GM19372 (cell line): ENCODE measurements at regions not wholly inside any gene's neighbourhood (a gene's known extent, or its start where the extent isn't known, plus 50 kb on each side); places are given as distances from the start of the nearest gene placed in this dataset.

ENCODE experiments used
- ATAC-seq: cut with Tn5 transposase; IDR thresholded peaks from one replicate; pipeline ENCODE4 v1.9.1; 2021; ENCODE audit warnings: mild to moderate bottlenecking, low read depth, moderate library complexity; ENCODE audit not compliant: unreplicated experiment

DNA sequence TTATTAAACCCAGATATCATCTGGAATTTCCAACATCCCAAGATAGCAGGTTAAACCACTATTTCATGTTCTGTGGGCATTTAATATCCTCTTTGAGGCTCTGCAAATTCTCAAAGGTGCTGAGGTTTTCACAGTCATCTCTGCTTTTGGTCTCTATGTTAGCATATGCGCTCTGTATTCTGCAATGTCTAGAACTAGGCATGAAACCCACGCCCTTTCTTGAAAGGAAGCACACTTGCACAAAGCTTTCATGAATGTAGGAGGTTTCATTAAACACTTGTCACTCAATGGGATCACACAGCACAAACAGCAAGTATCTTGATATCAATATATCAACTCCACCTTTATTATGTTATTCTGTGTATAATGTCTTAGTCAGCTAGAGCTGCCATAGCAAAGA, 172.0 kb upstream of the USP24 start:
- no peak for ATAC-seq

DNA sequence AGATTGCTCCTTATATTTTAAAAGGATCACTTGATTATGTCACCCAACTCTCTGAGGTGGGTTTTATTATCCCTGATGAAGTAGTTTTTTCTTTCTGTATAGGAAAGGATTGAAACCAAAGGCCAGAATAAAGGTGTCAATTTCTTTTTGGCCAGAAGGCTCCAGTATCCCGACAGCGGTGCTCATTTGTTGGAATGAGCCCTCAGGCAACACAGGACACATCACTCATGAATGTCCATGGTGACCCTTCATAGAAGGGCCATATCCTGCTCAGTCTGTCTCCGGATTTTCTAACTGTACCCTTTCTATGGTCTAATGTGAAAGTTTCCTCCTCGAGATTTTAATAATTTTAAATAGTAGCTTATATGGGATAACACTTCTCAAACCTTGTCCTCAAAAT, 171.3 kb upstream of the USP24 start:
- no peak for ATAC-seq

DNA sequence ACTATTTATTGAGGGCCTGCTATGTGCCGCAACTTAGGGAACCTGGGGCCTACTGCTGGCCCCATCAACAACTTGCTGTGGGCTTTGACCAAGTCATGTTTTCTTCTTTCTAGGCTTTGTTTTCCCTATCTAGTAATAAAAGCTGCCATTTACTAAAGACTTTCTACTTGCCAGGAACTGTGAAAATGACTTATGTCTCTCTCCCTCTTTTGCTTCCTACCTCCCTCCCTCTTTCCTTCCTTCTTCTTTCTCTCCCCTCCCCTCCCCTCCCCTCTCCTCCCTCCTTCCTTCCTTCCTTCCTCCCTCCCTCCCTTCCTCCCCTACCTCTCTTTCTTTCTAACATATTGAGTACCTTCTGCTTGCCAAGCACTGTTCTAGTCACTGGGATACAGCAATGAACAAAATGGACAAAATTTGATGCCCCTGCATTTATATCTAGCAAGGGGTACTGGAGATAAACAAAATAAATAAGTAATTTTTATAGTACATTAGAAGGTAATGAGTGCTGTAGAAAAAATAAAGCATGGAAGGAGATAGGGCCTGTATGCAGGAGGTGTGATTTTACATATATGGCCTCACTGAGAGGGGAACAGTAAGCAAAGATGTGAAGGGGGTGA, 170.3 kb upstream of the USP24 start:
- no peak for ATAC-seq

DNA sequence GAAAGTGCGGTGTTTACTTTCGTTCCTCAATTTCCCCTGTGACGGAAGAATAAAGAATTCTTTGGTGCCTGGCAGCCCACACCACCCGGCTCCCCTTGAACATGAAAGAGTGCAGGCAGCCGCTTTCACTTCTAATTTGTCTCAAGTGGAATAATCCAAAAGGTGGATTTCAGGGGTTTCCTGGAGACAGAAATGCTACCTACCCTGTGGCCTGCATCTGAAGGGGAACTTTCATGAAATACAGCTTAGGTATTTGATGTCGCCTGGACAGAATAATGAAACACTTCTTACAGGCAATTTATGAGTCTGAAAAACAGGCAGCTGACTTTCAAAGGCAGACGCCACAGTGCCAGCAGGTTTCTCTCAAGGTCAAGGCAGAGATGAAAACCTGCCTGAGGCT, 169.5 kb upstream of the USP24 start:
- no peak for ATAC-seq

DNA sequence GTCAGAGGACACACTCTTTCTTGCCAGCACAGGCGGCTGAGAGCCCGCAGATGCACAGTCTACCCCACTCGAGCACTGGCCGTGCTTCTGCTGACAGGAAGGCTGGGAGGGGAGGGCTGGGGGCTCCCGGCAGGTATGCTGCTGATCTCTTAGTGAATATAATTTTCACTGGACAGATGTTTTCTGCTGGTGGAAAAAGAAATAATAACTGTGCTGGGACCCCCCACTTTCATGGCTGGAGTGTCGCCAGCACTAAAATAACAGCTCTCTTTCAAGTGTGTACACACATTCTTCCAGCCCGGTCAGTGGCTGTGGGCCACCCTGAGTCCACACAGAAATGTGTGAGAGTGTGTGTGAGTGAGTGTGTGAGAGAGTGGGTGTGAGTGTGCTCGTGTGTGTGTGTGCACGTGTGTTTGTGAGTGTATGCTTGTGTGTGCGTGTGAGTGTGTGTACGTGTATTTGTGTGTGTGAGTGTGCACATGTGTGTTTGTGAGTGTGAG, 167.7 kb upstream of the USP24 start:
- no peak for ATAC-seq

DNA sequence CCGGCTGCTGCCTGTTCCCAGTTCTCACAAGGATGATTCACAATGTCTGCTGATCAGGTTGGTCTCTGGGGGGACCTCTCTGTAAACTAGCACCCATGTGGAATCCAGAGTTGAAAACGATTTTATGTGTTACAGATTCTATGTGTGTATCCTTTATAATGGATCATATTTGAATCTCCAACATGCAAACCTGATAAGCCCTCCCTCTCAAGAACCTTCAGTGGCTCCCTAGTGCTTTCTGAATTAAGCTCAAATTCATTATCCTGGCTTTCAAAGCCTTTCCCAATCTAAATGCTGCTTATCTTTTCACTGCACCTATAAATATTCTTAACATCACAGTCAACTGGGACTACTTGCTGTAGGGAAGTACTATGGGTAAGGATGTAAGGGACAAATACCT, 166.8 kb upstream of the USP24 start:
- ATAC-seq: no peak

DNA sequence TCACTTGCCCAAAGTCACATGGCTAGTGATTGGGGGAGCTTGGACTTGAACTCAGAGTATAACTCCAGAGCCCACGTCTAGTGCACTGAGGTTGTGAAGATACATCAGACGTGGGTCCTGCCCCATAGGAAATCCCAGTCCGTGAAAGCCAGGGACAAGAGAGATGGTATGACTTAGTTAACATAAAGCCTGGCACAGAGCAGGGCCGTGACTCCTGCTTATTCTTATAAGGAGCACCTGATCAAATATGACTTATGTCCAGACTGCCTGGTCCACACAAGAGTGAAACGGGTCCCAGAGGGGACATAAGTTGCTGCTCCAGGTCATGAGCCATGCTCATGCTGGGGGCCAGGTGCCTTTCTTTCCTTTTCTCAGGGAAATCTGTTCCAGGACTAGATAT, 166.3 kb upstream of the USP24 start:
- no peak for ATAC-seq

DNA sequence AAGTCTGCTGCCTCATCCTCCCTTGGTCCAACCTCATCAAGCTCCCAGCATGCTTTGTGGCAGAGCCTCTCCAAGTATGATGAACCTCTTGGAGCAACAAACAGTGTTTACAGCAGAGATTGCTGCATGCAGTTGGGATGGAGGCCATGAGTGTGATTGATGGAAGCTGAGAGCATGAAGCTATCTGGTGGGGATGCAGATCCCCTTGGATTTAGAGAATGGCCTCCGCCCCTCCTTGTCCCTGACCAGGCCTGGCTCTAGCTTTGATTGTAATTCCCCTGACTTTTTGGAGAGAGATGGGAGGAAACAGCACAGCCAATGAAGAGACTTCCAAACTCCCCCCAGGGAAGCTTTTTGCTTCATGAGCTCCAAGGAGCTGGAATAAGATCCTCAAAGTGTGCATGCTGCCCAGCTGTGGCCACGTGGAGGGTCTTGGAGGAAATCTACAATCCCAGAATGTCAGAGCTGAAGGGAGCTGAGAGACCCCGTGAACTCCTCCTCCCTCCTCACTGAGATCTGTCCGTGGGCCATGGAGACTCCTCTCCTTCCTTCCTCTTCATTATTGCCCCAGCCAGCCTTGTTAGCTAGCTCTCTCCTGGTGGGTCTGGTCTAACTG, 165.3 kb upstream of the USP24 start:
- ATAC-seq: no peak

DNA sequence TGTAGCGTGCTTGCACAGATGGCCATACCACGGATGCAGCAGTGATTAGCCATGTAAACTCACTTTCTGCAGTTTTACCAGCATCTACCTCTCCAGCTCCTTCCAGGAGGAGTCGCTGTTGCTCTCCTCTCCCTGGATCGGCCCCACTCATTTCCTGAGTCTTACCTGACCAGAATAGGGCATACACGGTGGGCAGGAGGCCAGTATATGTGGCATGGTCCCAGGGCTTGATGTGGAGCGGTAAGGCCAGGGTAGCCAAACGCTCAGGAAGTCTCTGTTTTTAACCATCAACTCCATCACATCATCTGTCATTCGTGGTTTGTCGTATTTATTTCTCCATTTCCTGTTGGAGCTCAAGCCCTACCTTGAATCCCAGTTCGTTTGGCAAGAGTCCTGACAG, 163.4 kb upstream of the USP24 start:
- ATAC-seq: no peak

DNA sequence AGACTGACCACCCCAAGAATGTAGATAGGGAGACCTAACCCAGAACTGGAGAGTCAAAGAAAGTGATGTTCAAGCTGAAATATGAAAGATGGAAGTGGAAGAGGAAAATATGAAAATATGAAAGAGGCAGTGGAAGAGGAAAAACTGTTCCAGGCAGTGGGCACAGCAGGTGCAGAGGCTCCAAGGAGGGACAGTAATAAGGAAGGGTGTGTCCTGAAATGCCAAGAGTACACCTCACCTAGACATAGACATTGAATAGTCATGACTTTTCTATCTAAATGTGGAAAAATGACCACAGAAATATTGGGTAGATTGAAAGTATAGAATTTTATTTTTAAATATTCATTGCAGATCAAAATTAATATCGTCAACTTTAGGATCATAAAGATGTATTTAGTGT, 161.7 kb upstream of the USP24 start:
- ATAC-seq: no peak

DNA sequence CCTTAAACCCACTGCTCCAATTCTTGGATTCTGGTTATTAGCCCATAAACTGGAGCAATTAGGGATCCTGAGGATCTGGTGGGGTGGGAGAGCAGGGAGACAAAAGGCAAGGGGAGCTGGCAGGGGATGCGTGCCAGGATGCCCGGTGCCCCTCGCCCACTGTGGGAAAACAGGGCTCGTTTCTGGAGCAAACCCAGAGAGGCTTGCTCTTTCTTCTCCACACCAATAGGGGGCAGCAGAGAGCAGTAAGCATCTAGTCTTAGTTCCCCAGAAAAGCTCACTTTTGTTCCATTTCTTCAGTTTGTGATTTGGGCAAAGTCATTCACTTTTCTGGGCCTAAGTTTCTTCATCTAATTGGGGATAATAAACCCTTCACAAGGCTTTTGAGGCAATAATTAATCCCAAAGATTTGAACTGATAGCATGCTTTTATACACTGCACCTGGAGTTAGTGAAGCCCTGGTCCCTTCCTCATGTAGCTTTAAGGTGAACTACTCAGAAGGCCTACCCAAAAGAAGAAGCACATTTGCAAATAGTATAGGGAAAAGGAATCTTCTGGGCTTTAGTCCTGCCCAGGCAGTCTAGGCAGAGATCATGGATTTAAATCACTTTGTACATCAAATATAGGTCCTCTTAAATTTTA, 160.6 kb upstream of the USP24 start:
- ATAC-seq: peak; percentile 57

DNA sequence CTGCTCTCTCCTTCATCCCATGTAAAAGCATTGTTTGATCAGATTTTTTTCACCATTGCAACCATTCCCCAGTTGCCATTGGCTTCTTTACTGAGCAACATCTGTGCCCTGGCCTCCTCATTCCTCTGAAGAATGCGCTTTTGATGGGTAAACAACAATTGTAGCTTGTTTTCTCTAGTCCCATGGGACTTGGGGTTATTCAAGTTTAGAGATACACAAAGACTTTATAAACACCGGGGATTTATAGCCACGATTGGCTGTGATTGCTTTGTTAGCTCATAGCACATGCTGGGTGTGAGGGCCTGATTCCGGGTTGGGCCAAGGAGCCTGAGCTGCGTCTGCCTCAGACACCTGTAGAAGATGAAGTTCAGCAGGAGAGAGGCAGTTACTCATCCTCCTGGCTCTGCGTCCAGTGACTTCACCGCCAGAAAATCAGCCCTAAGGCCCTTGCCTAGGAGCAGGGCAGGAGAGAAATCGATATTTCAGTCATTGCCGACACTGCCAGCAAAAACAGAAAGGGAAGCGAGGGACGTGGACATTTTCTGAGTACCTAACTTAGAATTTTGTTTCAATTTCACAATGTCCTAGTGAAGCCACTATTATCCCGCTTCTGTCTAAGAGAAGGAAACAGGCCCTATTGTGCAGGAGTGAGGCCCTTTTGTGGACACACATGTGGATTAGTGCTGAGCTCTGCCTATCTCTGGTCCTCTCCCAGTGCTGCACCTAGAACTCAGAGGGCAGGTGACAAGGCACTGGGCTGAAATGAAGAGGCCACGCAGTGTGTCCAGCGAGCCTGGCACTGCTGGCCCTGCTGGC, 159.8 kb upstream of the USP24 start:
- no peak for ATAC-seq

DNA sequence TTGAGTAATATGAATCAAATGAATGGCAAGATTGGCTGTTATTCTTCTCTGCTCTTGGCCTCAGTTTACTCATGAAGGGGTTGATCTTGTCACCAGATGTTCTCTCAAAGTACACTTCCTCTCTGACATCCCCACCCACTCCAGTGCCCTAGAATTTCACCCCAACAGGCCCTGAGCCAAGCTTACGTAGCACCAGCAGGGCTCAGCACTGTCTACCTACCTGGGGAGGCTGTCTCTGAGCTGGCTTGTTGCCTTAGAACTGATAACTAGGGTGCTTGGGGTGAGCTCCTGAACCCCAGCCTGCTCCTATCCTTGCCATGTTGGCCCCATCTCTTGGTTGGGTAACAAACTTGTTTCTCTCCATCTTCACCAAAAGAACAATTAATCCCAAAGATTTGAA, 159.1 kb upstream of the USP24 start:
- ATAC-seq: no peak

DNA sequence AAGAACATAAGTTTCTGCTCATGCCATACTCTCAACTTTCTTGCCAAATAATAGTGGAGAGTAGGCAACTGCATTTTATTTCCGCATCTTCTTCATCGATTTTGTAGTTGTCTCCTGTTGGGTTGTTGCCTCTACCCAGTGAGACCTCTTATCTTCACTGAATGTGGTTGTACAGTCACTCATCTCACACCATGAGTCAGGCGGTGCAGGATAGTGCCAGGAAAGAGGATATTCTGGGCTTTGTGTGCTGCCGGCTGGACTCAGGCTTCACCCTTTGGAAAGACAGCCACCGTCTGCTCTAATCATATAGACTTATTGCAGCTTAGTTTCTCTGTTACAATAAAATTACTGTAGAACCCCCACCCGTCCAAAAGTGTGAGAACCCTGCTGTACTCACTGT, 154.3 kb upstream of the USP24 start:
- no peak for ATAC-seq

DNA sequence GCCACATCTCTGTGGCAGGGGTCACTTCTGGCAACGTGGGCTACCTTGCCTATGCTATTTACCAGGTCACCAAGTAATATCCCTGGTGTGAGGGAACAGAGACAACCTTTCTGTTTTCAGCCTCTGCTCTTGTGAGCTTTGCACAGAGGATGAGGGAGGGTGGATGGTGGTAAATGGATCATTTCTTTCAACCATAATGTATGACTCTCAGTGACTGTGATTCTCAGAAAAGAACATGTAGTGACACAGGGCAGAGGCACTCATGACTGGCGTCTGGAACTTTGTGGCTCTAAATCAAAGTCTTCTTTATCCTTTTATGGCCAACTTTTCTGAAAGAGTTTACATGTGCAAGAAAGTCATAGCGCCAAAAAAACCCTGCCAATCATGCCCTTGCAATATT, 153.5 kb upstream of the USP24 start:
- ATAC-seq: no peak

DNA sequence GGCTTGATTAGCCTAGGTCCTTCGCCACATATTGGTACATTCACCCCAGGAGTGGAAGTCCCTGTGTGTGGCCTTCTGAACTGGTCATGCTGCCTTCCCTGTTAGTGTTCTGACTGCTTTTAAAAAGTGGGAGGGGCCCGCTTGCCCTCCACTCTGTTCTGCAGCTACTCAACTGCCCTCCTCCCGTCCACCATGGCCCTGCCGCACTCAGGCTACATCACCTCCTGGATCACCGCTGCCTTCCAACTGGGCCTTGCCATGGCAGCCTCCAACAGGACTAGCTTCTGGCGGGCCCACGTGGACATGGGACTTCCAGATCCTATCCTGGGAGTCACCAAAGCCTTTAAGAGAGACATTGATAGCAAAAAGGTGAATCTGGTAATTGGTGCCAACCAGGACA, 152.1 kb upstream of the USP24 start:
- no peak for ATAC-seq

DNA sequence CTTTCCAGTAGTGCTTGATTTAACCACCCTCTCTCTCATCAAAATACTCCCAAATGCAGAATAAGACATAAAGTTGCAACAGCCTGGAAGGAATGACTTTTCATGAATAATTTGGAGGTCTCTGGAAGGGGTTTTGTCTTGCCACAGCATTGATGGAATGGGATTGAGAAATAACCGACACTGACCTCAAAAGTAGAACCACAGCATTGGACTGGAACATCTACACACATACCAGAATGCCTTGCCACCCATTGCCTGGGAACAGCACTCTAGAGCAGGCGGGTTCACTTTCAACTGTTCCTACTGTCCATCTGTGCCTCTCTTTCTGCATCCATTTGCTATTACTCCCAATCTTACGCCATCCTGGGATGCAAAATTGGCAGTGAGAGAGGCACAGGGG, 149.1 kb upstream of the USP24 start:
- ATAC-seq: no peak

DNA sequence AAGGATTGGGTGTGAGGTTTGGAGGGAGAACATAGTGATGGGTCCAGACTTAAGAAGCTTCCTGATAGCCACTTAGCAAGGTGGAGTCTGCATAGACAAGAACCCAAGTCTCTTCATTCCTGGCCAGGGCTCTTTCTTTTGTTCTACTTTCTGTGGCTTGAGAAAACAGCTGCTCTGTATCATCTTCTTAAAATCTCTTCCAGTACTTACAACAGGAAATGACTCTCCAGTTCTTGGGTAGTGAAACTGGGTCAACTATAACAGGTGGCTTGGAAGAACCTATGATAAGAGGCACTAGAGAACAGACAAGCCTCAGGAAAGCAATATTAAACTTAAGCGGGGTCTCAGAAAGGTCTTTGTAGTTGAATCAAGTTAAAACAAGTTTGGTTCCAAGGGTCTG, 148.1 kb upstream of the USP24 start:
- no peak for ATAC-seq

DNA sequence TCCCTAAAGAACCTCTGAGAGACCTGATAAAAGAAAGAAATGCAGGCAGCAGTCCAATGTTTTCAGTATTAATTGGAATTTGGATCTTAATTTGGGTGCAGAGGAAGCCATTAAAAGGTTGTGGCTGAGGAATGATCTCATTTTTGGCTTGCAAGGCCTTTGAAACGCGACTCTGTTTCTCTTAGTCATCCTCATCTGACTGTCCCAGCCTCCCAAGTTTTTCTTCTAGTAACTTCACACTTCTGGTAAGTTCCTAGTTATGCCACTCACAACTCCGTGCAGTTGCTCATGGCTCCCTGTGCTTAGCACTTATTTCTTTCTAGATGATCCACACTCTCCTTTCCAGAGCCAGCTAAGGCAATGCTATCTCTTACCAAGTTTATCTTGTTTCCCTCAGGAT, 147.4 kb upstream of the USP24 start:
- no peak for ATAC-seq

DNA sequence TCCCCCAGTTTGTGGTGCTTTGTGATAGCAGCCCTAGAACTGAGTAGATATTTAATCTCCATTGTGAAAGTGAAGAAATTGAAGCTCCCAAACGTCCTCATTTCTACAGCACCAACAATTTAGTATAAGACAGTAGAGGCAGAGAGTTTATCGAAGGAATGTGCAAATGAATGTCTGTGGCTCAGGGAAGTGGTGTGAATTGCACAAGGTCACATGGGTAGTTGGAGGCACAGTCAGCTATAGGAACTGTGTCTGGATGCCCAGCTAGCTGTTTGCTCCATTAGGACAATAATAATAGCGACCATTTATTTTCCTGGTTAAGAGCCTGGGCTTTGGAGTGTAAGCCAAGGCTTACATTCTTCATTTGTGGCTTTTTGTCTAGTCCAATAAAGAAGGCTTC, 144.4 kb upstream of the USP24 start:
- no peak for ATAC-seq

DNA sequence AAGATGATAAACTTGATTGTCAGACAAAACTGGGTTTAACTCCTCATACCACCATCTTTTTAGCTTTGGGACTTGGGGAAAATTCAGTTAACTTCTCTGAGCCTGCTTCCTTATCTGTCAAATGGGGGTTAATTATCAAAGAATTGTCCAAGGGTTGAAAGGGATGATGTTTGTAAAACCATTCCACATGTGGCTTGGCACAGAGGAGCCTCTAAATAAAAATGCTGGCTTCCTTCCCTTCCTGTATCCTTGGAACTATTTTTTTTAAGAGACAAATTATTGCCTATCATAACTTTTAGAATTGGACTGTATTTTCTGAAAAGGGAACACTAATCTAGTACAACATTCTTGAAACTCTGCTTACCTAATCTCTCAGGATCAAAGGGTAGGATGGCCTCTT, 143.4 kb upstream of the USP24 start:
- ATAC-seq: no peak
